Gastrocnemius medialis (tissue), 4 donors: ENCODE measurements at regions not wholly inside any gene's neighbourhood (a gene's known extent, or its start where the extent isn't known, plus 50 kb on each side); places are given as distances from the start of the nearest gene placed in this dataset.

Experiments
- POLR2A ChIP-seq, 2 donors: fragments of 450-650 bp; IDR thresholded peaks; one replicate each; pipeline ENCODE4 v1.6.1; 2017; ENCODE audit warnings: antibody characterized with exemption in 2 of 2, mild to moderate bottlenecking in 2 of 2, moderate library complexity in 2 of 2
- TF ChIP-seq, protein P1 (sequence below), 5 experiments: fragments of 450-650 bp in 3 of 5; fragments of 200-600 bp in 2 of 5; sonication (generic) in 2 of 5; IDR thresholded peaks in 4 of 5; conservative IDR thresholded peaks in 1 of 5; 1 replicate in 4 of 5; 2 replicates in 1 of 5; pipeline ENCODE4 v1.5.1; 2016 to 2019; ENCODE audit warnings: antibody characterized with exemption in 5 of 5, mild to moderate bottlenecking in 3 of 5, moderate library complexity in 3 of 5

DNA sequence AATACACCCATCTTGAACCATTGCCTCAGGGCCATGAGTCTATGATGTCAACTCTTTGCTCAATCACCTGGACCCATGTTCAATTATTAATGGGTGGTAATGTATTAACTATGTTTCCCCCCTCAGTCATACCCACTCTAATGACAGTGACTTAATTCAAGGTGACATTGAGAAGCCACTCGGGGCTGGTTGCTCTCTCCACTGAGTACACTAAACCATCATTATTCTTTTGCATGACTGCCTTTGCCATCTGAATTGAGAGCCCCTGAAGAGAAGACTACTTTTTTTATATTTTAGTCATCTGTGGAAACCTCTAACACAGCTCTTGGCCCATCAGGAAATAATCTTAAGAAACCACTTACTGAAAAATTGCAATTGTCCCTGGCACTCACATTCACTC lies 139.2 kb upstream of the SOX21 start:
- TF ChIP-seq, protein P1, sequence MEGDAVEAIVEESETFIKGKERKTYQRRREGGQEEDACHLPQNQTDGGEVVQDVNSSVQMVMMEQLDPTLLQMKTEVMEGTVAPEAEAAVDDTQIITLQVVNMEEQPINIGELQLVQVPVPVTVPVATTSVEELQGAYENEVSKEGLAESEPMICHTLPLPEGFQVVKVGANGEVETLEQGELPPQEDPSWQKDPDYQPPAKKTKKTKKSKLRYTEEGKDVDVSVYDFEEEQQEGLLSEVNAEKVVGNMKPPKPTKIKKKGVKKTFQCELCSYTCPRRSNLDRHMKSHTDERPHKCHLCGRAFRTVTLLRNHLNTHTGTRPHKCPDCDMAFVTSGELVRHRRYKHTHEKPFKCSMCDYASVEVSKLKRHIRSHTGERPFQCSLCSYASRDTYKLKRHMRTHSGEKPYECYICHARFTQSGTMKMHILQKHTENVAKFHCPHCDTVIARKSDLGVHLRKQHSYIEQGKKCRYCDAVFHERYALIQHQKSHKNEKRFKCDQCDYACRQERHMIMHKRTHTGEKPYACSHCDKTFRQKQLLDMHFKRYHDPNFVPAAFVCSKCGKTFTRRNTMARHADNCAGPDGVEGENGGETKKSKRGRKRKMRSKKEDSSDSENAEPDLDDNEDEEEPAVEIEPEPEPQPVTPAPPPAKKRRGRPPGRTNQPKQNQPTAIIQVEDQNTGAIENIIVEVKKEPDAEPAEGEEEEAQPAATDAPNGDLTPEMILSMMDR (IDR thresholded peaks at IDR 0.05 in 4 of 5, conservative IDR thresholded peaks at IDR 0.05 in 1 of 5) = no peak
- no peak for TF ChIP-seq POLR2A (IDR thresholded peaks at IDR 0.05)
